ENCODE measurements at regions not wholly inside any gene's neighbourhood (a gene's known extent, or its start where the extent isn't known, plus 50 kb on each side); places are given as distances from the start of the nearest gene placed in this dataset.

- TF ChIP-seq CTCF (IDR thresholded peaks at IDR 0.05) (no peak), EP300 (IDR thresholded peaks at IDR 0.05) (no peak)
These were observed 90.2 kb upstream of the LINGO1 start for GRCh38 chr15:77722759-77723460.

DNA sequence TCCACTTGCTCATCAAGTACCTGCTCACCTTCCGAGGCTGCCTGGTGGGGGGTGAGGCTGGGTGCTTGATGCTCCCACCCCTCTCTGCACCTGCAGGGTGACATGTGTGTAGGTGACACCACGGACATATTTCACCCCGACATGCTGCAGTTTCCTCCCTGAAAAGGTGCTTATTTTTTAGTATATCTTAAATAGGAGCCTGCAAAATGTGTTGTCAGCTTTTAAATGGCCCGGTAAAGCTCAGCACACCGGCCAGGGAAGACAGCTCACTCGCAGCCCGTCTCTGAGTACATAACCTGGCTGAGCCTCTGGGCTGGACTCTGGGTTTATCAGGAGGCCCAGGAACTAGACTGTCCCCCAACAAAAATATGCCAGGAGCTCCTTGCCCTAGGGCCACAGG lies 89.3 kb upstream of the LINGO1 start:
- no peak for DNase-seq
- no peaks in the 10 kb centered on the region for H3K36me3 ChIP-seq
- no peak overlapping the region for H3K27ac ChIP-seq
- H3K9me3 ChIP-seq, result no peaks in the 10 kb centered on the region
- intact Hi-C loops (cut with DNase I), result no loop called here
- TF ChIP-seq EP300 (IDR thresholded peaks at IDR 0.05) (no peak), CTCF (IDR thresholded peaks at IDR 0.05) (no peak), POLR2A (IDR thresholded peaks at IDR 0.05) (no peak)
- WGBS, 3 donors, result 36 to 53% (median 36%) methylated on average over 7 of the region's 7 CpGs
- no peaks in the 10 kb centered on the region for H3K27me3 ChIP-seq
- no peaks in the 10 kb centered on the region for H3K4me1 ChIP-seq (ENCODE audit: insufficient read depth)
- H3K4me3 ChIP-seq, result no peak overlapping the region

More at GRCh38 chr15:77722759-77723460, 90.2 kb upstream of the LINGO1 start:
- DNase-seq, result no peak
- 73 to 78% (median 78%) methylated on average over 18 of the region's 18 CpGs for WGBS, 3 donors
- Histone ChIP-seq H3K4me3 (no peak overlapping the region), H3K36me3 (no peaks in the 10 kb centered on the region), H3K9me3 (no peaks in the 10 kb centered on the region), H3K27ac (no peak overlapping the region), H3K4me1 (ENCODE audit: insufficient read depth) (no peaks in the 10 kb centered on the region), H3K27me3 (no peaks in the 10 kb centered on the region)
- intact Hi-C loops (cut with DNase I), result no loop called here

- no peaks in the 10 kb centered on the region for H3K27me3 ChIP-seq
These were observed 87.9 kb upstream of the LINGO1 start for GRCh38 chr15:77720655-77721054.

DNA sequence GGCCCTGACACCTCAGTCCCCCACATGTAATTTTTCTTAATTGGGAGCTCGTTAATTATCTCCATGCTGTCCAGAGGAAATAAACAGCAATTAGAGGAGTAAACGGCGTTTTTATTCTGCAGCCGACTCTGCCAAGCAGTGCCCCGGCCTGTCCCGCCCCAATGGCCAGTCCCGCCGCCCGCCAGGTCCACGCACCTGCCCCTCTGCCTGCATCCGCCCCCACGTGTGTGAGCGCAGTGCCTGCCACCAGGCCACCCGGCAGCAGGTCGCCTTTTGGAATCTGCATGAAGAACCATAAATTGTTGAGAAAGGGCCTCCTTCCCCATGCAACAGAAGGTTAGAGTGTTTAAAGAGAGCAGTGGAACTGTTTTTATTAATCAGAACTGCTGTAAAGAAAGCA lies 87.5 kb upstream of the LINGO1 start:
- intact Hi-C loops (cut with DNase I), result no loop called here
- TF ChIP-seq EP300 (IDR thresholded peaks at IDR 0.05) (no peak), CTCF (IDR thresholded peaks at IDR 0.05) (no peak), POLR2A (IDR thresholded peaks at IDR 0.05) (no peak)

More at GRCh38 chr15:77720655-77721054, 87.9 kb upstream of the LINGO1 start:
- Histone ChIP-seq H3K4me3 (no peak overlapping the region), H3K4me1 (ENCODE audit: insufficient read depth) (no peaks in the 10 kb centered on the region), H3K9me3 (no peaks in the 10 kb centered on the region), H3K36me3 (no peaks in the 10 kb centered on the region), H3K27ac (no peak overlapping the region)
- 45 to 56% (median 55%) methylated on average over 10 of the region's 10 CpGs for WGBS, 3 donors
- intact Hi-C loops (cut with DNase I), result no loop called here
- TF ChIP-seq POLR2A (IDR thresholded peaks at IDR 0.05), result no peak
- TF ChIP-seq EP300 (IDR thresholded peaks at IDR 0.05), result no peak
- TF ChIP-seq CTCF (IDR thresholded peaks at IDR 0.05), result no peak
- no peak for DNase-seq

More for the DNA sequence above, 87.5 kb upstream of the LINGO1 start:
- H3K36me3 ChIP-seq, result no peaks in the 10 kb centered on the region
- no peak overlapping the region for H3K4me3 ChIP-seq
- no peak for DNase-seq
- no peaks in the 10 kb centered on the region for H3K9me3 ChIP-seq
- WGBS, 3 donors, result 44 to 56% (median 51%) methylated on average over 15 of the region's 15 CpGs
- no peaks in the 10 kb centered on the region for H3K4me1 ChIP-seq (ENCODE audit: insufficient read depth)
- H3K27ac ChIP-seq, result no peak overlapping the region
- H3K27me3 ChIP-seq, result no peaks in the 10 kb centered on the region

All from ovary (tissue), 7 donors.